Ovary (tissue), 7 donors: ENCODE measurements at regions not wholly inside any gene's neighbourhood (a gene's known extent, or its start where the extent isn't known, plus 50 kb on each side); places are given as distances from the start of the nearest gene placed in this dataset.

Experiments
- DNase-seq, 5 donors: peaks; one replicate each; pipeline ENCODE4 v3.0.0-alpha.2; 2019 to 2020
- H3K27ac ChIP-seq, 2 donors: fragments of 200-600 bp; one replicate each; pipeline versions ENCODE4 v1.5.1 to v1.8.0; 2019 to 2022
- H3K27me3 ChIP-seq: fragments of 200-600 bp; one replicate; pipeline ENCODE4 v1.8.0; 2022
- H3K36me3 ChIP-seq: fragments of 200-600 bp; sonication (generic); one replicate; pipeline ENCODE4 v1.5.1; 2019
- H3K4me1 ChIP-seq: one replicate; pipeline ENCODE4 v1.8.1; 2013; ENCODE audit warnings: mild to moderate bottlenecking, moderate library complexity; ENCODE audit not compliant: insufficient read depth
- H3K4me3 ChIP-seq: fragments of 200-600 bp; sonication (generic); one replicate; pipeline ENCODE4 v1.5.1; 2017
- H3K9me3 ChIP-seq, 2 donors: fragments of 200-600 bp in 1 of 2; sonication (generic) in 1 of 2; one replicate each; pipeline versions ENCODE4 v1.5.1 to v1.8.1; 2013 to 2019; ENCODE audit warnings: mild to moderate bottlenecking in 1 of 2, moderate library complexity in 1 of 2
- EP300 ChIP-seq: sonication (generic); formaldehyde crosslinking; IDR thresholded peaks from one replicate; pipeline ENCODE4 v1.6.1; 2017; ENCODE audit warnings: antibody characterized with exemption
- POLR2A ChIP-seq: fragments of 450-650 bp; IDR thresholded peaks from one replicate; pipeline ENCODE4 v1.6.1; 2017; ENCODE audit warnings: antibody characterized with exemption, mild to moderate bottlenecking, moderate library complexity
- WGBS, 3 donors: extraction: QIAGEN DNeasy Blood & Tissue Kit in 1 of 3; methylation state at CpG; one replicate each; pipeline versions ENCODE4 v1.1.5 to v1.1.7; 2013 to 2017; 5-methylcytosine and 5-hydroxymethylcytosine counted together
- intact Hi-C, 4 donors: fragments of 100-400 bp; cut with DNase I; formaldehyde crosslinking; loops; one replicate each; pipeline versions ENCODE4 v1.11.0 to v1.15.1; 2022 to 2023
- TF ChIP-seq, protein P1 (sequence below), 3 donors: fragments of 450-650 bp in 2 of 3; fragments of 200-600 bp in 1 of 3; IDR thresholded peaks; one replicate each; pipeline versions ENCODE4 v1.5.1 to v1.8.0; 2016 to 2022; ENCODE audit warnings: antibody characterized with exemption in 3 of 3, mild to moderate bottlenecking in 1 of 3
- donor health status: DM: no; HTN: no; CAD: no; lungs with moderate emphysema.
- donor health status: DM: no; HTN: no; CAD: no.
- donor health status: Bipolar disorder and iron deficiency.
- donor health status: DM: no; HTN: no; CAD: no.
- donor health status: DM: yes; HTN: yes; CAD: no.

DNA sequence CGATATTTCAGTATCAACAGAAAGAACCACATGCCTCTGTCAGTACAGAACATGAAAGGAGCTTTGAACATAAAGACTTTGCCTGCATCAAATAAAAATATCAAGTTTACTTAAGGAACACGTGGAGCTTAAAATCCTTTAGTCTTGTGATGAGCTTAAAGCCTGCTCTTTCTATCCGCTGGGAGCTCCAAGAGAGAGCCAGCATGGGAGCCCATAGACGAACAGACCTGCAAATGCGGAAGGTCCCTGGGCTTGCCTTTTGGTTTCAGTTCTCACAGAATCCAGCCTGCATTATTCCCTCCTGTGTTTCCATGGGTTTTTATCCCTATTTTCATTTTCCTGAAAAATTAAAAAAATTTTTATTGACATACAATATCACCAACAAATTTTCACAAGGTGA lies 530.6 kb upstream of the RGMA start:
- H3K36me3 ChIP-seq: no peaks in the 10 kb centered on the region
- no peaks in the 10 kb centered on the region for H3K4me1 ChIP-seq
- H3K9me3 ChIP-seq: no peaks in the 10 kb centered on the region
- no peaks in the 10 kb centered on the region for H3K27me3 ChIP-seq
- no peak for DNase-seq
- TF ChIP-seq, protein P1, sequence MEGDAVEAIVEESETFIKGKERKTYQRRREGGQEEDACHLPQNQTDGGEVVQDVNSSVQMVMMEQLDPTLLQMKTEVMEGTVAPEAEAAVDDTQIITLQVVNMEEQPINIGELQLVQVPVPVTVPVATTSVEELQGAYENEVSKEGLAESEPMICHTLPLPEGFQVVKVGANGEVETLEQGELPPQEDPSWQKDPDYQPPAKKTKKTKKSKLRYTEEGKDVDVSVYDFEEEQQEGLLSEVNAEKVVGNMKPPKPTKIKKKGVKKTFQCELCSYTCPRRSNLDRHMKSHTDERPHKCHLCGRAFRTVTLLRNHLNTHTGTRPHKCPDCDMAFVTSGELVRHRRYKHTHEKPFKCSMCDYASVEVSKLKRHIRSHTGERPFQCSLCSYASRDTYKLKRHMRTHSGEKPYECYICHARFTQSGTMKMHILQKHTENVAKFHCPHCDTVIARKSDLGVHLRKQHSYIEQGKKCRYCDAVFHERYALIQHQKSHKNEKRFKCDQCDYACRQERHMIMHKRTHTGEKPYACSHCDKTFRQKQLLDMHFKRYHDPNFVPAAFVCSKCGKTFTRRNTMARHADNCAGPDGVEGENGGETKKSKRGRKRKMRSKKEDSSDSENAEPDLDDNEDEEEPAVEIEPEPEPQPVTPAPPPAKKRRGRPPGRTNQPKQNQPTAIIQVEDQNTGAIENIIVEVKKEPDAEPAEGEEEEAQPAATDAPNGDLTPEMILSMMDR (IDR thresholded peaks at IDR 0.05): no peak
- TF ChIP-seq POLR2A: no peak
- TF ChIP-seq EP300: no peak
- H3K27ac ChIP-seq: no peak overlapping the region
- 78 to 86% (median 83%) methylated on average over 5 of the region's 5 CpGs for WGBS, 3 donors
- intact Hi-C loops: loop anchor here in 1 of 4 donors (5.0 kb wide), 1 partner anchor 532 kb away; the partner anchor contains the start of gene RGMA
- H3K4me3 ChIP-seq: no peak overlapping the region

DNA sequence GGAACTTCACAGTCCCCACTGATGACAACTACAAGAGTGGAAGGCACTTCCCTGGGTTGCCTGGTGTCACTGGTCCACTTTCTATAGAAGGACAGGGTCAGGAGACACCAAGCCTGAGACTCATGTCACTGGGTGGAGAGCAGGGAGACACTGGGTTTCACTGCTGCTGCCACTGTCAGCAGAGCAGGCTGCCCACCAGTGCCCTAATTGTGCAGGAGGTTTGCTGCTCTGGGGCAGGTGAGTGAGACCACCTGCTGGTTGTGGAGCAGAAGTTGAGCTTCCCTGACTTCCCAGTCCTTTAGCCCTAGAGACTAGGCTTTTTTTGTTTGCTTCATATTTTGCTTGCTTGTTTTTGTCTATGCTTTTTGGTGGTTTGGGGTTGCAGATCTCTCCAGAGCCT lies 528.4 kb upstream of the RGMA start:
- intact Hi-C loops: loop anchor here in 1 of 4 donors (5.0 kb wide), 1 partner anchor 530 kb away; the partner anchor contains the start of gene RGMA
- no peak overlapping the region for H3K27ac ChIP-seq
- DNase-seq: no peak

DNA sequence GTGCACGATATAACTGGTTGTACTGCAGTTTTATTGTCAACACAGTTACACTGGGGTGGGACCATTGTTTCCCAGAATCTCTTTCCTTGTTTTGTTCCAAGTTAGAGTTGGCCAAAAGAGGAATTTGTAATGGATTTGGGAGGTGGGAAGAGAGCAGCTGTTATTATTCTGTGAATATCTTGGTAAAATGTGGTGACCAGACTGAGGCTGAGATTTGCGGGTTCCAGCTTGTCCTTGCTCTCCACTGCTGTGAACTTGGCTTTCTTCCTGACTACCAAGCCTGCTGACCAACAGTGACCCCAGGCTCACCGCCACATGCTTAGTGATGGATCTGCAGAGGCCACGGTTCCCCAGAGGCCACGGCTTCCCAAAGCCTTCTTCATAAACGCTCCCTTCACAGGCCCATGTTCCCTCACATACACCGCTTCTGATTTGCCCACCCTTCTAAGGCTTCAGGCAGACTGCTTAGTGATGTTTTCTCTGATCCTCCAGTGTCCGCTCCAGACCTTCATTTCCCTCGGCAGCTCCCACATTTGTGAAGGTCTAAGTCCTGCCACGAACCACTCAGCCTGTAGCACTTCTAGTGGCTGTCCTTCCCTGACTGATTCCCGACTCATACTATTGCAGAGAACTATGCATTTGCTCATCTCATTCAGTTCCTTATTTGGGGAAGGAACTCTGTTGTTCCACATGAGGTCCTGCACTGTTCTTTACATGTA lies 525.5 kb upstream of the RGMA start:
- WGBS, 3 donors: 79 to 84% (median 81%) methylated on average over 11 of the region's 11 CpGs
- Histone ChIP-seq H3K4me1 (no peaks in the 10 kb centered on the region), H3K36me3 (no peaks in the 10 kb centered on the region), H3K27ac (no peak overlapping the region), H3K27me3 (no peaks in the 10 kb centered on the region), H3K9me3 (no peaks in the 10 kb centered on the region), H3K4me3 (no peak overlapping the region)
- DNase-seq: no peak
- no peak for TF ChIP-seq EP300
- TF ChIP-seq POLR2A: no peak
- TF ChIP-seq, protein P1 (IDR thresholded peaks at IDR 0.05): no peak
- intact Hi-C loops: loop anchor here in 1 of 4 donors (5.0 kb wide), 1 partner anchor 527 kb away; the partner anchor contains the start of gene RGMA

More for the DNA sequence above, 528.4 kb upstream of the RGMA start:
- no peaks in the 10 kb centered on the region for H3K9me3 ChIP-seq
- H3K4me1 ChIP-seq: no peaks in the 10 kb centered on the region
- H3K36me3 ChIP-seq: no peaks in the 10 kb centered on the region
- no peak overlapping the region for H3K4me3 ChIP-seq
- H3K27me3 ChIP-seq: no peaks in the 10 kb centered on the region
- TF ChIP-seq, protein P1 (IDR thresholded peaks at IDR 0.05): no peak
- no peak for TF ChIP-seq POLR2A
- TF ChIP-seq EP300: no peak

DNA sequence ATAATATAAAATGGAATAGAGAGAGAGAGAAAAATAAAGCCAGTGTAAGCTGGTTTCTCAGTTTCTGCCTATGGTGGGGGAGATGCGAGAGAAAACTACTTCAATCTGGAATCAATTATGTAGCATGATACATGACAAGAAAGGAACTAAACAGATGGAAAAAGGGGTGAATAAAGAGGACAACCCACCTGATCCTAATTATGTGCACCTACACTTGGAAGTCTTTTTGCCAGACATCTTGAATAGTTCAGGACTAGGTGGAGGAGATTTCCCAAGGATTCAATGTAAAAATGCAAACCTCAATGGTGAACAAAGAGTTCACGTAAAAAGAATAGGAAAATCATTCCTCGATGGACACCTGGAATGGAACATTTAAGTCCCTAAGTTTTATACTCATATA lies 524.4 kb upstream of the RGMA start:
- 91 to 96% (median 96%) methylated on average over 3 of the region's 3 CpGs for WGBS, 3 donors
- H3K27me3 ChIP-seq: no peaks in the 10 kb centered on the region
- no peaks in the 10 kb centered on the region for H3K36me3 ChIP-seq
- intact Hi-C loops: no loop called here
- no peaks in the 10 kb centered on the region for H3K4me1 ChIP-seq
- no peak overlapping the region for H3K4me3 ChIP-seq
- no peaks in the 10 kb centered on the region for H3K9me3 ChIP-seq
- no peak overlapping the region for H3K27ac ChIP-seq
- TF ChIP-seq, protein P1 (IDR thresholded peaks at IDR 0.05): no peak
- no peak for TF ChIP-seq EP300
- TF ChIP-seq POLR2A: no peak
- DNase-seq: no peak
